ENCODE measurements at regions not wholly inside any gene's neighbourhood (a gene's known extent, or its start where the extent isn't known, plus 50 kb on each side); places are given as distances from the start of the nearest gene placed in this dataset.

GRCh38 chr1:82614090-82614489, 813.4 kb downstream of the ADGRL2 start:
- no peak for ATAC-seq

DNA sequence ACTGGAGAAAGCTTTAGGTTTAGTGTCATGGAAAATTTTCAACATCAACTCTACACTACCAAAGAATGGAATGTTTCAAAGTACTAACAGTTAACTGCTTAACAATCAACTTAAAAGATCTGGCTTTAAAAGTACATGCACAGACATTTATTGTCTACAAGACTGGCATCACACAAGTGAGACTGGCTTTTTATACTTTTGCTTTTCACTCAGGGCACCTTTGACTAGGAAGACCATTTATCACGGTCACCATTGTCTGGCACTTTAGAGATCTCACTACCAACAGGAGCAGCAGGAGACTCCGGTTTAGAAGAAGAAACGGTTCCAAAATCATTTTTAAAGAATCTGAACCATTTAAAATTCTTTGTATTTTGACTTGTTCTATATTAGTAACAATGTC, 812.3 kb downstream of the ADGRL2 start:
- no peak for DNase-seq
- TF ChIP-seq, protein P1, sequence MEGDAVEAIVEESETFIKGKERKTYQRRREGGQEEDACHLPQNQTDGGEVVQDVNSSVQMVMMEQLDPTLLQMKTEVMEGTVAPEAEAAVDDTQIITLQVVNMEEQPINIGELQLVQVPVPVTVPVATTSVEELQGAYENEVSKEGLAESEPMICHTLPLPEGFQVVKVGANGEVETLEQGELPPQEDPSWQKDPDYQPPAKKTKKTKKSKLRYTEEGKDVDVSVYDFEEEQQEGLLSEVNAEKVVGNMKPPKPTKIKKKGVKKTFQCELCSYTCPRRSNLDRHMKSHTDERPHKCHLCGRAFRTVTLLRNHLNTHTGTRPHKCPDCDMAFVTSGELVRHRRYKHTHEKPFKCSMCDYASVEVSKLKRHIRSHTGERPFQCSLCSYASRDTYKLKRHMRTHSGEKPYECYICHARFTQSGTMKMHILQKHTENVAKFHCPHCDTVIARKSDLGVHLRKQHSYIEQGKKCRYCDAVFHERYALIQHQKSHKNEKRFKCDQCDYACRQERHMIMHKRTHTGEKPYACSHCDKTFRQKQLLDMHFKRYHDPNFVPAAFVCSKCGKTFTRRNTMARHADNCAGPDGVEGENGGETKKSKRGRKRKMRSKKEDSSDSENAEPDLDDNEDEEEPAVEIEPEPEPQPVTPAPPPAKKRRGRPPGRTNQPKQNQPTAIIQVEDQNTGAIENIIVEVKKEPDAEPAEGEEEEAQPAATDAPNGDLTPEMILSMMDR (IDR thresholded peaks at IDR 0.05 in 4 of 5, conservative IDR thresholded peaks at IDR 0.05 in 1 of 5): no peak
- TF ChIP-seq POLR2A (IDR thresholded peaks at IDR 0.05): no peak
- no peak for ATAC-seq
- intact Hi-C loops (cut with DNase I; ENCODE audit: low total_unique reads) (no loop called here), in situ Hi-C loops (cut with MboI; ENCODE audit: low sequenced_read_pairs in 4 of 4) (no loop called here)
- no peaks in the 10 kb centered on the region for H3K9me3 ChIP-seq
- H3K27ac ChIP-seq: no peak overlapping the region
- H3K4me1 ChIP-seq: no peaks in the 10 kb centered on the region
- H3K36me3 ChIP-seq: no peaks in the 10 kb centered on the region
- H3K27me3 ChIP-seq: no peaks in the 10 kb centered on the region
- no peak overlapping the region for H3K4me3 ChIP-seq

More at GRCh38 chr1:82614090-82614489, 813.4 kb downstream of the ADGRL2 start:
- H3K36me3 ChIP-seq: no peaks in the 10 kb centered on the region
- H3K27me3 ChIP-seq: no peaks in the 10 kb centered on the region
- in situ Hi-C loops (cut with MboI; ENCODE audit: low sequenced_read_pairs in 4 of 4) (no loop called here), intact Hi-C loops (cut with DNase I; ENCODE audit: low total_unique reads) (no loop called here)
- H3K4me3 ChIP-seq: no peak overlapping the region
- TF ChIP-seq POLR2A (IDR thresholded peaks at IDR 0.05): no peak
- TF ChIP-seq, protein P1 (IDR thresholded peaks at IDR 0.05 in 4 of 5, conservative IDR thresholded peaks at IDR 0.05 in 1 of 5): no peak
- no peaks in the 10 kb centered on the region for H3K4me1 ChIP-seq
- DNase-seq: no peak
- H3K27ac ChIP-seq: no peak overlapping the region
- H3K9me3 ChIP-seq: no peaks in the 10 kb centered on the region

GRCh38 chr1:82606546-82606945, 805.8 kb downstream of the ADGRL2 start:
- Histone ChIP-seq H3K27me3 (no peaks in the 10 kb centered on the region), H3K27ac (no peak overlapping the region), H3K4me3 (no peak overlapping the region), H3K36me3 (no peaks in the 10 kb centered on the region), H3K4me1 (no peaks in the 10 kb centered on the region), H3K9me3 (no peaks in the 10 kb centered on the region)
- ATAC-seq (no peak), DNase-seq (no peak)
- in situ Hi-C loops (cut with MboI; ENCODE audit: low sequenced_read_pairs in 4 of 4) (no loop called here), intact Hi-C loops (cut with DNase I; ENCODE audit: low total_unique reads) (no loop called here)
- no peak for TF ChIP-seq POLR2A (IDR thresholded peaks at IDR 0.05)
- TF ChIP-seq, protein P1 (IDR thresholded peaks at IDR 0.05 in 4 of 5, conservative IDR thresholded peaks at IDR 0.05 in 1 of 5): no peak

DNA sequence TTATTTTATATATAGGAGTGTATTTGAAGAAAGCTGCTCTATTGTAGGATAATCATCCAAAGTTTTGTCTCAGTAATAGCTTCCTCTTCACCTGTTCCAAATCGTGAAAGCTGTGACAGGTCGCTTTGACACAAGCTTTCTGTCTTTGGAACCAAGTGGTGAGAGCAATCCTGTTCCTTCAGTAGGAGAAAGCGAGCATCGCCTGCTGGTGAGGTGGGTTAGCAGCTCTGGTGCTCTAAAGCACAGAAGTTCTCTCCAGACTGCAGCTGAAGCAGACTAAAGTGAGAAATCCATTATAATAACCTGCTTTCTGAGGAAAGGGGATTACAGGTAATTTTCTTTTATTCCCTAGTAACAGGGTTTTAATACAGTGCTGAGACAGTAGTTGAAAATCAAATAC, 803.8 kb downstream of the ADGRL2 start:
- ATAC-seq: no peak
- TF ChIP-seq, protein P1 (IDR thresholded peaks at IDR 0.05 in 4 of 5, conservative IDR thresholded peaks at IDR 0.05 in 1 of 5): no peak
- Histone ChIP-seq H3K4me3 (no peak overlapping the region), H3K27me3 (no peaks in the 10 kb centered on the region), H3K36me3 (no peaks in the 10 kb centered on the region), H3K4me1 (no peaks in the 10 kb centered on the region), H3K27ac (no peak overlapping the region), H3K9me3 (no peaks in the 10 kb centered on the region)
- DNase-seq: no peak
- intact Hi-C loops (cut with DNase I; ENCODE audit: low total_unique reads): no loop called here
- in situ Hi-C loops (cut with MboI; ENCODE audit: low sequenced_read_pairs in 4 of 4): no loop called here

GRCh38 chr1:82600314-82600713, 799.6 kb downstream of the ADGRL2 start:
- in situ Hi-C loops (cut with MboI; ENCODE audit: low sequenced_read_pairs in 4 of 4): no loop called here
- H3K9me3 ChIP-seq: no peaks in the 10 kb centered on the region

More at GRCh38 chr1:82600314-82600713, 799.6 kb downstream of the ADGRL2 start:
- intact Hi-C loops (cut with DNase I; ENCODE audit: low total_unique reads): no loop called here
- no peaks in the 10 kb centered on the region for H3K36me3 ChIP-seq
- DNase-seq (no peak), ATAC-seq (no peak)
- no peak overlapping the region for H3K4me3 ChIP-seq
- no peak overlapping the region for H3K27ac ChIP-seq
- no peak for TF ChIP-seq POLR2A (IDR thresholded peaks at IDR 0.05)
- TF ChIP-seq, protein P1 (IDR thresholded peaks at IDR 0.05 in 4 of 5, conservative IDR thresholded peaks at IDR 0.05 in 1 of 5): no peak
- no peaks in the 10 kb centered on the region for H3K4me1 ChIP-seq
- no peaks in the 10 kb centered on the region for H3K27me3 ChIP-seq

Data from gastrocnemius medialis (tissue), 4 donors.